GM18868 (cell line): ENCODE measurements at regions not wholly inside any gene's neighbourhood (a gene's known extent, or its start where the extent isn't known, plus 50 kb on each side); places are given as distances from the start of the nearest gene placed in this dataset.

Source experiments
- ATAC-seq: cut with Tn5 transposase; IDR thresholded peaks from one replicate; pipeline ENCODE4 v1.9.1; 2021; ENCODE audit warnings: mild to moderate bottlenecking, moderate library complexity; ENCODE audit not compliant: unreplicated experiment

GRCh38 chr6:139695361-139695760, 320.9 kb upstream of the CITED2 start:
- ATAC-seq, result no peak

- no peak for ATAC-seq
These were observed 319.3 kb upstream of the CITED2 start for GRCh38 chr6:139693735-139694134.

GRCh38 chr6:139690007-139690406, 315.6 kb upstream of the CITED2 start:
- ATAC-seq, result no peak

GRCh38 chr6:139687055-139687454, 312.6 kb upstream of the CITED2 start:
- ATAC-seq, result no peak

GRCh38 chr6:139686308-139686707, 311.9 kb upstream of the CITED2 start:
- no peak for ATAC-seq

GRCh38 chr6:139685009-139685408, 310.6 kb upstream of the CITED2 start:
- no peak for ATAC-seq

GRCh38 chr6:139680819-139681218, 306.4 kb upstream of the CITED2 start:
- no peak for ATAC-seq

GRCh38 chr6:139679516-139680179, 305.2 kb upstream of the CITED2 start:
- ATAC-seq, result no peak

- no peak for ATAC-seq
These were observed 302.3 kb upstream of the CITED2 start for GRCh38 chr6:139676718-139677117.

GRCh38 chr6:139666284-139666683, 291.8 kb upstream of the CITED2 start:
- no peak for ATAC-seq

- ATAC-seq, result no peak
These were observed 289.5 kb upstream of the CITED2 start for GRCh38 chr6:139663996-139664395.

GRCh38 chr6:139659711-139660110, 285.3 kb upstream of the CITED2 start:
- no peak for ATAC-seq

- ATAC-seq, result no peak
These were observed 284.7 kb upstream of the CITED2 start for GRCh38 chr6:139659196-139659595.

GRCh38 chr6:139657119-139657518, 282.7 kb upstream of the CITED2 start:
- no peak for ATAC-seq

GRCh38 chr6:139655783-139656705, 281.6 kb upstream of the CITED2 start:
- no peak for ATAC-seq

GRCh38 chr6:139654888-139655782, 280.7 kb upstream of the CITED2 start:
- no peak for ATAC-seq

- ATAC-seq, result no peak
These were observed 279.9 kb upstream of the CITED2 start for GRCh38 chr6:139654309-139654708.

- no peak for ATAC-seq
These were observed 278.7 kb upstream of the CITED2 start for GRCh38 chr6:139653111-139653510.

GRCh38 chr6:139650941-139651340, 276.5 kb upstream of the CITED2 start:
- ATAC-seq, result no peak

GRCh38 chr6:139649732-139650131, 275.3 kb upstream of the CITED2 start:
- no peak for ATAC-seq

GRCh38 chr6:139649128-139649527, 274.7 kb upstream of the CITED2 start:
- no peak for ATAC-seq
